ENCODE measurements at regions not wholly inside any gene's neighbourhood (a gene's known extent, or its start where the extent isn't known, plus 50 kb on each side); places are given as distances from the start of the nearest gene placed in this dataset.

DNA sequence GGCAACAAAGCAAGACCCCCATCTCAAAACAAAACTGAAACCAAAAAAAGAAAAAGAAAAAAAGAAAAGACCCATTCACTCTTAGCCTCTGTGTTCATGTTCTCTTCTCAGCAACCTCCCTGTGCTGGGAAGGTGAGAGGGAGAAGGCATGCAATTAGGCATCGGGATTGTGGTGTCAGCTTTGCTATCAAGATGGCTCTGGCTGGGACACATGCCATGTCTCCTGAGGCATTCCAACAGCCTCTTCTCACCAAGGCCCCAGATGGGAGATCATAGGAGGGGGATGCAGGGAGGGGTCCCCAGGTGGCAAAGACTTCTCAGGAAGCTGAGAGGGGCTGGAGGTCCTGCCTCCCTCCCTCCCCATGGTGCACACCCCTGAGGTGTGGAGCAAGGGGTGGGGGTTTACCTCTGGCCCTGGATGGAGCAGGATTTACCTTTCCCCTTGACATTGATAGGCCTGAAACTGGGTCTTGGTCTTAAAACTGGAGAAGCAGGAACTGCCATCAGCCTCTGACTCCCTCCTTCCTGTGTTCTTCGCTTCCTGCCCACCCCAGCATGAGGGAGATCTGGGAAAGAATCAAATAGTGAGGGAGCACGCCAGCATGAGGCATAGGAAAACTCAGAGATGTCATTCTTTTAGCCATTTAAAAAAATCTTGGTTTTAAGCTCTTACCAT, 96.2 kb upstream of the DUSP5 start:
- H3K36me3 Mint-ChIP-seq = no peaks in the 10 kb centered on the region
- H3K4me1 Mint-ChIP-seq = no peaks in the 10 kb centered on the region
- no peak overlapping the region for H3K4me3 Mint-ChIP-seq
- H3K9me3 Mint-ChIP-seq = no peaks in the 10 kb centered on the region
- no peaks in the 10 kb centered on the region for H3K27me3 Mint-ChIP-seq
- no peak overlapping the region for H3K27ac Mint-ChIP-seq

DNA sequence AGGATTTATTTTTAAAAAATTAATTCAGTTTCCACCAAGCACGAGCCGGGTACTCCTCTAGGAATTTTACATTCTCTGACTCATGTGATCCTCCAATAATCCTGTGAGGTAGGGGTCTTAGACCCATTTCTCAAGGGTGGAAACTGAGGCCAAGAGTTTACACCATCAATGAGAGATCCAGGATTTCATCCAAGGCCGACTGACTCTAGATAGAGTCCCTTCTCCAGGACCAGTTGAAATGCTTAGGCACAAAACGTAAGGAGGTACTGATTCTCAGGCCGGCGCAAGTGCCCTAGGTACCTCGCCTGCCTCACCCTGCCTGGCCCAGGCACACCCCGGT, 95.7 kb upstream of the DUSP5 start:
- no peaks in the 10 kb centered on the region for H3K27me3 Mint-ChIP-seq
- no peak overlapping the region for H3K27ac Mint-ChIP-seq
- no peaks in the 10 kb centered on the region for H3K36me3 Mint-ChIP-seq
- H3K4me1 Mint-ChIP-seq = no peaks in the 10 kb centered on the region
- H3K4me3 Mint-ChIP-seq = no peak overlapping the region
- no peaks in the 10 kb centered on the region for H3K9me3 Mint-ChIP-seq

- Mint-ChIP-seq H3K27ac (no peak overlapping the region), H3K27me3 (no peaks in the 10 kb centered on the region), H3K36me3 (no peaks in the 10 kb centered on the region), H3K4me3 (no peak overlapping the region), H3K4me1 (no peaks in the 10 kb centered on the region), H3K9me3 (no peaks in the 10 kb centered on the region)
Measured at GRCh38 chr10:110403593-110403992, 94.1 kb upstream of the DUSP5 start.

DNA sequence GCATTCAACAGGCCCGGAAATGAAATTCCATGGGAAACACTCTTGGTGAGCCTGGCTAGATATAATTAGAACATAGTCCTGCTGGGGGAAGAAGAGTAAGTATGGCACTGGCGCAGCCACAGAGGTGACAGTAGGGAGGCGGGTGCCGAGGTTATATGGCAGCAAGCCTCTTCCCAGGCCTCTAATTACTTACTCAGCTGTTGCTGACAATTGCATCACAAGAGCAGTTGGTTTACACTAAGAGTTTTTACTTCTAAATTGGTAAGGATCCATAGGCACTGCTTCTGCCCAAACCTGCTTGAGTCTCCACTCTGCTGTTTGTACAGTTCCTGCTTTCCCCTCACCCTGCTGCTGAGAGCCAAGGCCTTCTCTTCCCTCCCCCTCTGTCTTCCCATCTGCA, 93.3 kb upstream of the DUSP5 start:
- H3K4me3 Mint-ChIP-seq = no peak overlapping the region
- no peak overlapping the region for H3K27ac Mint-ChIP-seq
- H3K9me3 Mint-ChIP-seq = no peaks in the 10 kb centered on the region
- no peaks in the 10 kb centered on the region for H3K36me3 Mint-ChIP-seq
- no peaks in the 10 kb centered on the region for H3K4me1 Mint-ChIP-seq
- no peaks in the 10 kb centered on the region for H3K27me3 Mint-ChIP-seq

DNA sequence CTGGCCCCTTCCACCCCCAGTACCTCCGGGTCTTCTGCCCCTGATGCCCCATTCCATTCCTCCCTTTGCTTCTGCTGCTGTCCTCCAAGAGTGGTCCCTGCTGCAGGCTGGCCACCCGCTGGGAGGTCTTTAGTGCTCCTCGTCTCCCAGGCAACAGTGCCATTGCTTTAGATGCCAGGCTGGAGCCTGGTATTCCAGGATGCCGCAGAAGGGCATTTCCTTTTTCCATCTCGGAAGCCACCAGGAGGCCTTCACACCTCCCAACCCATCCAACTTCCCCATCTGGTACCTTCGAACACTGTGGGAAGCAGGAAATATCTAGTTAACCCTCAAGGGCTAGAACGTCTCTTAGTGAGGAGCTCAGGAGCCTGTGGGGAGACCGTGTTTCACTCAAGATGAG, 92.9 kb upstream of the DUSP5 start:
- Mint-ChIP-seq H3K27ac (no peak overlapping the region), H3K4me3 (no peak overlapping the region), H3K27me3 (no peaks in the 10 kb centered on the region), H3K9me3 (no peaks in the 10 kb centered on the region), H3K36me3 (no peaks in the 10 kb centered on the region), H3K4me1 (no peaks in the 10 kb centered on the region)

- H3K9me3 Mint-ChIP-seq = no peaks in the 10 kb centered on the region
- H3K4me3 Mint-ChIP-seq = no peak overlapping the region
- no peaks in the 10 kb centered on the region for H3K27me3 Mint-ChIP-seq
- H3K36me3 Mint-ChIP-seq = no peaks in the 10 kb centered on the region
- no peaks in the 10 kb centered on the region for H3K4me1 Mint-ChIP-seq
- no peak overlapping the region for H3K27ac Mint-ChIP-seq
Measured at GRCh38 chr10:110405380-110405779, 92.3 kb upstream of the DUSP5 start.

- Mint-ChIP-seq H3K4me3 (no peak overlapping the region), H3K27me3 (no peaks in the 10 kb centered on the region), H3K27ac (no peak overlapping the region), H3K9me3 (no peaks in the 10 kb centered on the region), H3K4me1 (peaks cover 5% of the 10 kb centered on the region), H3K36me3 (no peaks in the 10 kb centered on the region)
Measured at GRCh38 chr10:110407301-110408170, 90.2 kb upstream of the DUSP5 start.

- peaks cover 12% of the 10 kb centered on the region for H3K4me1 Mint-ChIP-seq
- H3K4me3 Mint-ChIP-seq = no peak overlapping the region
- no peak overlapping the region for H3K27ac Mint-ChIP-seq
- H3K27me3 Mint-ChIP-seq = no peaks in the 10 kb centered on the region
- H3K36me3 Mint-ChIP-seq = no peaks in the 10 kb centered on the region
- H3K9me3 Mint-ChIP-seq = no peaks in the 10 kb centered on the region
Measured at GRCh38 chr10:110408203-110408871, 89.4 kb upstream of the DUSP5 start.

DNA sequence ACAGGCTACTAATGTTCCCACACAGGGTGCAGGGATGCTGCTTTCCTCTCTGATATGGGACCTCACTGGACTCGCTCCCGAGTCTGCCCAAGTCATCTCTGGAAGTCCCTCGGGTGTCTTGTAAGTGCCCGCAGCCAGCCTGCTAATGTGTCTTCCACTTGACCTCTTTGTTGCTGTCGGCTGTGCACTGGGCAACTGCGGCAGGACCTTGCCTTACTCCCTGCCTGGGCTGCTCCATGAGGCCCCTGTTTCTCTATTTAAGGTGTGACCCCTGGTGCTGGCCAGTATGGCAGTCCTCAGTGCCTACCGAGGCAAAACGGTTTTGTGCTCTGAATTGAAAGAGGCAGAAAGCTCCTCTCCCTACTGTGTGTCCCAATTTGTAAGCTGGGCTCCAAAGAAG, 88.8 kb upstream of the DUSP5 start:
- Mint-ChIP-seq H3K27me3 (no peaks in the 10 kb centered on the region), H3K27ac (no peak overlapping the region), H3K4me3 (no peak overlapping the region), H3K36me3 (no peaks in the 10 kb centered on the region), H3K9me3 (no peaks in the 10 kb centered on the region), H3K4me1 (peaks cover 18% of the 10 kb centered on the region)

DNA sequence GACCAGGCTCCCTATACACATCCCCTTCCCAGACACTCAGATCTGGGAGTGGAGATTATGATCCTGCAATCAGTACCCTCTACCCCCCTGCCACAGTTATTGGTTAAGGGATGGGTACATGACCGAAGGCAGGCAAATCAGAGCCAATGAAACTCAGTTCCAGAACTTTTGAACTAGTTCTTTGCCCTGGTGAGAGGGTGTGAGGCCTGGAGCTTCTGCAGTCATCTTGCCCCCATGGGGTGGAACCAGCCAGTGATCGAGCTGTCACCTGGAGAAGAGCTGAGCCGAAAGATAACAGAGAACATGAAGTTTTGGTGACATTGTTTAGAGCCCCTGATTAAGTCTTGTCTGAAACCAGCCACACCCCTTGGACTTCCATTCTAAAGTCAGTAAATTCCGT, 88.2 kb upstream of the DUSP5 start:
- Mint-ChIP-seq H3K4me1 (peaks cover 23% of the 10 kb centered on the region), H3K36me3 (no peaks in the 10 kb centered on the region), H3K9me3 (no peaks in the 10 kb centered on the region), H3K4me3 (no peak overlapping the region), H3K27me3 (no peaks in the 10 kb centered on the region), H3K27ac (peak overlapping the region; percentile 38)

DNA sequence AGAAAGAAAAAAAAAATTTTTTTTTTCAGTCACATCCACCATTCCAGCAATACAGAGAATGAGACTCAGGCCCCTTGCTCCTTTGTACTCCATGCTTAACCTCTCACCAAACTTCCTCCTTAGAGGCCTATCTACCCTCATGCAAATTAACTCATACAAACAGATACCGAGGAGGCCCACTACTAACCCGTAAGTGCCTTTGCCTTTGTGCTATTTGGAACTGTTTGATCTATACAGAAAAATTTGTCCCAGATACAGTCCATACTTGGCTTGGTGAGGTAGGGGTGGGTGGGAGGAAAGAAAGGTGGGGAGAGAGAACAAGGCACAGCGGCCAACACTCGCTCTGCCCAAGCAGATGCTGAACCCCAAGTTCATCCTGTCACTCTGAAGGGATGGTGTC, 87.8 kb upstream of the DUSP5 start:
- no peaks in the 10 kb centered on the region for H3K9me3 Mint-ChIP-seq
- H3K36me3 Mint-ChIP-seq = no peaks in the 10 kb centered on the region
- H3K27ac Mint-ChIP-seq = no peak overlapping the region
- H3K27me3 Mint-ChIP-seq = no peaks in the 10 kb centered on the region
- peaks cover 28% of the 10 kb centered on the region for H3K4me1 Mint-ChIP-seq
- H3K4me3 Mint-ChIP-seq = no peak overlapping the region

DNA sequence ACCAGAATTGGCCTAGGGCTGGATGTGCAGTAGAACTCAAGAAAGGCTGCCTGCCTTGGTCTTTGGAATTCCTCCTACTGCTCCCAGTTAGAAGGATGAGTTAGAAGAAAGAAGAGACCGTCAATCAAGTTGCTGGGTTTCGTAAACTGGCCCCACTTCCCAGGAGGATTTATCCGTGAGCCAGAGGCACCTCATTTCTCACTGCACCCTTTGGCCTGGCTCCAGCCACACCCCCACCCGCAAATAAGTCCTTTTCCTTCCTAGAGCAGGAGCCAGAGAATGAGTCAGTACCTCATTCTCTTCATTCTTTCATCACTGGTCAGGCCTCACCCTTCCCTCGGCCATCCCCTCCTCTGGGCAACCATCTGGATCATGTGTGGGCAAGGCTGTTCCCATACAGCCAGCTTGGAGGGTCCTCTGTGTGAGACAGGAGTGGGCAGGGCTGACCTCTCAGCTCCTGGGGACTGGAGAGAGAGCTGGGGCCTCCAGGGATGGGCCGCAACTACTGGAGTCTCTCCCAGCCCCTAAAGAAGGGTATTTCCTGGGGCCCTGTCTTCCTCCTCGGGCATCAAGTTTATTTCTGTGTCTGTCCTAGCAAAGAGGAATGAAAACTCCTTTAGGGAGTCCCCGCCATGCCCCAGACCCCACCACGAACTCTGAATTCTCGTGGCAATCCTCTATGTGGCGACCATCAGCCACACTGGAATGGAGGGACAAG, 87.2 kb upstream of the DUSP5 start:
- no peak overlapping the region for H3K4me3 Mint-ChIP-seq
- no peak overlapping the region for H3K27ac Mint-ChIP-seq
- H3K9me3 Mint-ChIP-seq = no peaks in the 10 kb centered on the region
- H3K36me3 Mint-ChIP-seq = no peaks in the 10 kb centered on the region
- H3K4me1 Mint-ChIP-seq = peaks cover 31% of the 10 kb centered on the region
- no peaks in the 10 kb centered on the region for H3K27me3 Mint-ChIP-seq

- H3K9me3 Mint-ChIP-seq = no peaks in the 10 kb centered on the region
- no peaks in the 10 kb centered on the region for H3K36me3 Mint-ChIP-seq
- no peak overlapping the region for H3K27ac Mint-ChIP-seq
Measured at GRCh38 chr10:110411047-110411410, 86.7 kb upstream of the DUSP5 start.

DNA sequence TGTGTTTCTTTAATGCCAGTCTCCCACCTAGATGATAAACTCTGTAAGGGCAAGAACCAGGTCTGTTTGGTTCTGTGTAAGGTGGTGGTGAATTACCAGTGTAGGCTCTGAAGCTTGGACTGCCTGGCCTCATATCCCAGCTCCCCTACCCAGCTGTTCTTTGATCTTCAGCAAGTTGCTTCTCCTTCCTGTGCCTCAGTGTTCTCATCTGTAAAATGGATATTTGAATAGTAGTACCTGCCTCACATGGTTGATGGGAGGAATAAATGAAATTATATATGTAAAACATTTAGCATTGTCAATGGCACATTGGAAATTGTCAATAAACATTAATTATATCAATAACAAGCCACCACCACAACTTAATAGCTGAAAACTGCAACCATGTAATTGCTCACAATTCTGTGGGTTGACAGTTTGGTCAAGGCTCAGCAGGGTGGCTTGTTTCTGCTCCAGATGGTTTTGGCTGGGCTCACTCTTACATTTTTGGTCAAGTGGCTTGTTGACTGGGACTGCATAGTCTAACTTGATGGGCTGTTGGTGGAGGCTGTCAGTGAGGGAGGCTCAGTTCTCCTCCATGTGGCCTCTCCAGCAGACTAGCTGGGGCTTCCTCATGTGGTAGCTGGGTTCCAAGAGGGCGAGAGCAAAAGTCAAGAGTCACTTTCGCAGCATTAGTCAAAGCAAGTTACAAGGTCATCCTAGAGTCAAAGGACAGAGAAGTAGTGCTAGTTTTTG, 84.5 kb upstream of the DUSP5 start:
- Mint-ChIP-seq H3K27me3 (no peaks in the 10 kb centered on the region), H3K4me1 (peaks cover 38% of the 10 kb centered on the region), H3K27ac (peak overlapping the region; percentile 93), H3K36me3 (no peaks in the 10 kb centered on the region), H3K4me3 (no peak overlapping the region), H3K9me3 (no peaks in the 10 kb centered on the region)

More at GRCh38 chr10:110411047-110411410, 86.7 kb upstream of the DUSP5 start:
- Mint-ChIP-seq H3K4me1 (peaks cover 35% of the 10 kb centered on the region), H3K27me3 (no peaks in the 10 kb centered on the region), H3K4me3 (no peak overlapping the region)

- Mint-ChIP-seq H3K4me3 (peak overlapping the region; percentile 27), H3K4me1 (peaks cover 38% of the 10 kb centered on the region), H3K9me3 (no peaks in the 10 kb centered on the region), H3K27ac (peak overlapping the region; percentile 93), H3K27me3 (no peaks in the 10 kb centered on the region), H3K36me3 (no peaks in the 10 kb centered on the region)
Measured at GRCh38 chr10:110413903-110414547, 83.7 kb upstream of the DUSP5 start.
